GM13977 (cell line): ENCODE measurements at regions not wholly inside any gene's neighbourhood (a gene's known extent, or its start where the extent isn't known, plus 50 kb on each side); places are given as distances from the start of the nearest gene placed in this dataset.

Experiments
- DNase-seq: peaks from one replicate; pipeline ENCODE4 v3.0.0; 2012; ENCODE audit warnings: low spot score
- in situ Hi-C: fragments of 300-500 bp; cut with MboI; formaldehyde crosslinking; loops from one replicate; pipeline ENCODE4 v1.12.0; 2022; ENCODE audit warnings: low sequenced_read_pairs, low pct_unique_long_range_greater_than_20kb, mixed read lengths, inconsistent platforms; ENCODE audit not compliant: unreplicated experiment
- TF ChIP-seq, protein P1 (sequence below): IDR thresholded peaks from 2 replicates; pipeline ENCODE4 v1.5.1; 2012; ENCODE audit warnings: mild to moderate bottlenecking, control low read depth; ENCODE audit not compliant: insufficient read depth; ENCODE audit errors: extremely low read depth, missing control alignments

- in situ Hi-C loops = no loop called here
- TF ChIP-seq, protein P1, sequence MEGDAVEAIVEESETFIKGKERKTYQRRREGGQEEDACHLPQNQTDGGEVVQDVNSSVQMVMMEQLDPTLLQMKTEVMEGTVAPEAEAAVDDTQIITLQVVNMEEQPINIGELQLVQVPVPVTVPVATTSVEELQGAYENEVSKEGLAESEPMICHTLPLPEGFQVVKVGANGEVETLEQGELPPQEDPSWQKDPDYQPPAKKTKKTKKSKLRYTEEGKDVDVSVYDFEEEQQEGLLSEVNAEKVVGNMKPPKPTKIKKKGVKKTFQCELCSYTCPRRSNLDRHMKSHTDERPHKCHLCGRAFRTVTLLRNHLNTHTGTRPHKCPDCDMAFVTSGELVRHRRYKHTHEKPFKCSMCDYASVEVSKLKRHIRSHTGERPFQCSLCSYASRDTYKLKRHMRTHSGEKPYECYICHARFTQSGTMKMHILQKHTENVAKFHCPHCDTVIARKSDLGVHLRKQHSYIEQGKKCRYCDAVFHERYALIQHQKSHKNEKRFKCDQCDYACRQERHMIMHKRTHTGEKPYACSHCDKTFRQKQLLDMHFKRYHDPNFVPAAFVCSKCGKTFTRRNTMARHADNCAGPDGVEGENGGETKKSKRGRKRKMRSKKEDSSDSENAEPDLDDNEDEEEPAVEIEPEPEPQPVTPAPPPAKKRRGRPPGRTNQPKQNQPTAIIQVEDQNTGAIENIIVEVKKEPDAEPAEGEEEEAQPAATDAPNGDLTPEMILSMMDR = no peak
These were observed 388.9 kb upstream of the NPVF start for GRCh38 chr7:25617214-25617613.

GRCh38 chr7:25617673-25618072, 389.4 kb upstream of the NPVF start:
- DNase-seq = no peak
- TF ChIP-seq, protein P1 = no peak
- in situ Hi-C loops = no loop called here

More at GRCh38 chr7:25617214-25617613, 388.9 kb upstream of the NPVF start:
- no peak for DNase-seq

GRCh38 chr7:25619381-25619780, 391.1 kb upstream of the NPVF start:
- TF ChIP-seq, protein P1 = no peak
- in situ Hi-C loops = no loop called here
- no peak for DNase-seq

DNA sequence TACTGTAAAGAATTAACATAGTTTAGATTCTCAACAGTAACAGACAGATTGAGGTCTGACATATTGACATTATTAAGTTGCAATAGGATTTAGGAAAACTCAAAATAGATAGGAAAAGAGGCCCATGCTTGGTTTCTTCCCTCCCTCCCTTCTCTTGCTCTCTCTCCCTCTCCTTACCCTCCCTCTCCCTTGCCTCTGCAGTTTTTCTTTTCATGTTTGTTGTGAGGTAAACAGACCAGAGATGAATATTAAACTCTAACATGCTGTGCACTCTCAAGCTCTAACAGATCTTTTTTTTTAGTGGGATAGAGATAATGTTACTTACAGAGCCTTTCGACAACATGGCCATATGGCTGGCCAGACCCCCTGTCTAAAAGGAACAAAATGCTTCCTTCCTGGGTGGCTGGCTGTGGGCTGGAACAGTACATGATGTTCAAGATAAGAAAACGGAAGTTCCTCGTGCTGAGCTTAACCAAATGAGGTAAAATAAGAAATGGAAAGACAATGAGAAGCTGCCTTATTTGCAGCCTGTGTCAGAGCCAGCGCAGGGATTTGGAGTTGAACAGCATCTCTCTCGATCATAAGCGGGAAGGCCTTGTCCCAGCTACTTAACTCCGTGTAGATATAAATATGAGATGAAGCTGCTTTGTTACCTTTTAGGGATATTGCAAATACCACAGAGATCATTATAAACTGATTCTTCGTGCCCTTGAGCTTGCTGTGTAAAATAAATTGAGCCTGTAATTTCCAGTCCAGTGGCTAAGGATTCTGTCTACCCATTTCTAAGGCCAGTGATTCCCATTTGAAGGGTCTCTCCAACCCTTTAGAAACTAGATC, 391.9 kb upstream of the NPVF start:
- in situ Hi-C loops = no loop called here
- DNase-seq = no peak
- TF ChIP-seq, protein P1 = no peak

GRCh38 chr7:25621993-25622392, 393.7 kb upstream of the NPVF start:
- TF ChIP-seq, protein P1 = no peak
- in situ Hi-C loops = no loop called here
- DNase-seq = no peak

GRCh38 chr7:25622695-25623094, 394.4 kb upstream of the NPVF start:
- in situ Hi-C loops = no loop called here
- no peak for DNase-seq
- TF ChIP-seq, protein P1 = no peak

DNA sequence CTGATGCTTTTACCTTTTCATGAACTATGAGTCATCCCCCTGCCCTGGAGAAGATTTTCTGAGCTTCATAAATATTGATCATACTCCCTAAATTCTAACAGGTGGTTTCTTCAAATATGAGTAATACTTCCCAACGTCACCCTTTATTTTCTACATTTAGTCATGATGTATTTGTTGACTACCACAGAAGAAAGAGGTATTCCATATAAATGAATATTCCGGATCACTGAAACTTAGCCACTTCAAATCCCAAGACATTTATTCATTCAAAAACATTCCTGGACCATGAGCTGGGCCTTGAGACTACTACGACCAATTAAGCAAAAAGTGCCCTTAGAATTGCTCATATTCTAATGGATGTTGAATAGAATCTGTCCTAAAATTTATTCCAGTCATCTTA, 395.8 kb upstream of the NPVF start:
- in situ Hi-C loops = no loop called here

More for the DNA sequence above, 395.8 kb upstream of the NPVF start:
- DNase-seq = no peak
- TF ChIP-seq, protein P1 = no peak
